HG03558 (cell line): ENCODE measurements at regions not wholly inside any gene's neighbourhood (a gene's known extent, or its start where the extent isn't known, plus 50 kb on each side); places are given as distances from the start of the nearest gene placed in this dataset.
A peak's percentile ranks its signal among the peaks of the same experiment; 100 is the strongest.

Source experiments
- ATAC-seq: cut with Tn5 transposase; IDR thresholded peaks from one replicate; pipeline ENCODE4 v1.9.1; 2021; ENCODE audit warnings: moderate number of reproducible peaks; ENCODE audit not compliant: unreplicated experiment; ENCODE audit errors: extremely low read depth

GRCh38 chr7:33750177-33750576 lies 155.2 kb upstream of the BMPER start:
- ATAC-seq, result peak; percentile 54

GRCh38 chr7:33751443-33751842 lies 153.9 kb upstream of the BMPER start:
- ATAC-seq, result no peak

GRCh38 chr7:33753881-33754525 lies 151.3 kb upstream of the BMPER start:
- no peak for ATAC-seq

- no peak for ATAC-seq
Observed at GRCh38 chr7:33754933-33755928, 150.1 kb upstream of the BMPER start.

GRCh38 chr7:33757050-33757449 lies 148.3 kb upstream of the BMPER start:
- no peak for ATAC-seq

- ATAC-seq, result no peak
Observed at GRCh38 chr7:33757563-33758165, 147.7 kb upstream of the BMPER start.

- no peak for ATAC-seq
Observed at GRCh38 chr7:33760146-33760545, 145.2 kb upstream of the BMPER start.

- no peak for ATAC-seq
Observed at GRCh38 chr7:33760834-33761233, 144.5 kb upstream of the BMPER start.

- ATAC-seq, result no peak
Observed at GRCh38 chr7:33761449-33762080, 143.8 kb upstream of the BMPER start.

- no peak for ATAC-seq
Observed at GRCh38 chr7:33762151-33762910, 143.0 kb upstream of the BMPER start.

GRCh38 chr7:33762911-33763306 lies 142.4 kb upstream of the BMPER start:
- ATAC-seq, result no peak

GRCh38 chr7:33764752-33765451 lies 140.4 kb upstream of the BMPER start:
- ATAC-seq, result no peak

GRCh38 chr7:33766405-33766804 lies 138.9 kb upstream of the BMPER start:
- no peak for ATAC-seq

GRCh38 chr7:33769930-33770329 lies 135.4 kb upstream of the BMPER start:
- ATAC-seq, result no peak

- no peak for ATAC-seq
Observed at GRCh38 chr7:33770576-33770975, 134.8 kb upstream of the BMPER start.

GRCh38 chr7:33771422-33771821 lies 133.9 kb upstream of the BMPER start:
- no peak for ATAC-seq

GRCh38 chr7:33773053-33773452 lies 132.3 kb upstream of the BMPER start:
- ATAC-seq, result no peak

- no peak for ATAC-seq
Observed at GRCh38 chr7:33774762-33775523, 130.4 kb upstream of the BMPER start.

- ATAC-seq, result no peak
Observed at GRCh38 chr7:33775790-33776189, 129.5 kb upstream of the BMPER start.
